ENCODE measurements at regions not wholly inside any gene's neighbourhood (a gene's known extent, or its start where the extent isn't known, plus 50 kb on each side); places are given as distances from the start of the nearest gene placed in this dataset.

DNA sequence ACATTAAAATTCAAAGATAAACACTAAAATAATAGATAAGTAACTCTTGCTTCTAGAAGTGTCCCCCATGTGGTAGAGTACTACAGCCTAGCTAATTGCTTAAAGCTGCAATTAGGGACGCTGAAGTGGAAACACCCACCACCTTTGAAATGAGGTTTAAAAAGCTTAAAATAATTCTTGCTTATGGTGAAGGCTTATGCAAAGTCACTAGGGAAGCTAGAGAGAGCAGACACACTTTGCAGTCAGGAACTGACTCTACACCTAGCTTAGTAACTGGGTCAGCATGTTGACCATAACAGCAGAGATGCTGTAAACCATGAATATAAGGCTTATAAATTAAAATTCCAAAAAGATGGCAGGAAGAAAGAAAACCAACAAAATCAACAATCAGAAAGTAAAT is 65.4 kb upstream of the DSG1 start:
- TF ChIP-seq, protein P1, sequence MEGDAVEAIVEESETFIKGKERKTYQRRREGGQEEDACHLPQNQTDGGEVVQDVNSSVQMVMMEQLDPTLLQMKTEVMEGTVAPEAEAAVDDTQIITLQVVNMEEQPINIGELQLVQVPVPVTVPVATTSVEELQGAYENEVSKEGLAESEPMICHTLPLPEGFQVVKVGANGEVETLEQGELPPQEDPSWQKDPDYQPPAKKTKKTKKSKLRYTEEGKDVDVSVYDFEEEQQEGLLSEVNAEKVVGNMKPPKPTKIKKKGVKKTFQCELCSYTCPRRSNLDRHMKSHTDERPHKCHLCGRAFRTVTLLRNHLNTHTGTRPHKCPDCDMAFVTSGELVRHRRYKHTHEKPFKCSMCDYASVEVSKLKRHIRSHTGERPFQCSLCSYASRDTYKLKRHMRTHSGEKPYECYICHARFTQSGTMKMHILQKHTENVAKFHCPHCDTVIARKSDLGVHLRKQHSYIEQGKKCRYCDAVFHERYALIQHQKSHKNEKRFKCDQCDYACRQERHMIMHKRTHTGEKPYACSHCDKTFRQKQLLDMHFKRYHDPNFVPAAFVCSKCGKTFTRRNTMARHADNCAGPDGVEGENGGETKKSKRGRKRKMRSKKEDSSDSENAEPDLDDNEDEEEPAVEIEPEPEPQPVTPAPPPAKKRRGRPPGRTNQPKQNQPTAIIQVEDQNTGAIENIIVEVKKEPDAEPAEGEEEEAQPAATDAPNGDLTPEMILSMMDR (conservative IDR thresholded peaks at IDR 0.05 in 1 of 2, IDR thresholded peaks at IDR 0.05 in 1 of 2; ENCODE audit: low read depth in 1 of 2, low read length in 2 of 2), result no peak
- no peak for TF ChIP-seq EZH2 (IDR thresholded peaks at IDR 0.05; ENCODE audit: low read length, missing control alignments)
